Neuronal stem cell (in vitro differentiated cells): ENCODE measurements at regions not wholly inside any gene's neighbourhood (a gene's known extent, or its start where the extent isn't known, plus 50 kb on each side); places are given as distances from the start of the nearest gene placed in this dataset.
A peak's percentile ranks its signal among the peaks of the same experiment; 100 is the strongest.

Experiments
- DNase-seq: peaks from one replicate; pipeline ENCODE4 v3.0.0-alpha.2; 2013; ENCODE audit warnings: low spot score
- H2AFZ ChIP-seq: one replicate; pipeline ENCODE4 v1.6.1; 2013; ENCODE audit warnings: mild to moderate bottlenecking, low read length, inconsistent platforms
- H2AK5ac ChIP-seq: 2 replicates; pipeline ENCODE4 v1.6.1; 2013; ENCODE audit warnings: low read depth, mild to moderate bottlenecking, inconsistent platforms, low read length, moderate library complexity, mixed read lengths
- H2BK120ac ChIP-seq: 2 replicates; pipeline ENCODE4 v1.6.1; 2013; ENCODE audit warnings: low read depth, mild to moderate bottlenecking, inconsistent platforms, low read length, moderate library complexity, mixed read lengths
- H2BK12ac ChIP-seq: one replicate; pipeline ENCODE4 v1.6.1; 2013; ENCODE audit warnings: low read length, inconsistent platforms
- H2BK15ac ChIP-seq: 2 replicates; pipeline ENCODE4 v1.6.1; 2013; ENCODE audit warnings: mild to moderate bottlenecking, low read length, inconsistent platforms, mixed read lengths
- H2BK5ac ChIP-seq: one replicate; pipeline ENCODE4 v1.6.1; 2013; ENCODE audit warnings: inconsistent platforms, mild to moderate bottlenecking, low read length, moderate library complexity
- H3K14ac ChIP-seq: one replicate; pipeline ENCODE4 v1.6.1; 2013; ENCODE audit warnings: low read length, inconsistent platforms
- H3K18ac ChIP-seq: 2 replicates; pipeline ENCODE4 v1.6.1; 2013; ENCODE audit warnings: low read length, inconsistent platforms
- H3K23ac ChIP-seq: 2 replicates; pipeline ENCODE4 v1.6.1; 2013; ENCODE audit warnings: low read depth, mild to moderate bottlenecking, mixed read lengths, low read length, inconsistent platforms; ENCODE audit not compliant: poor library complexity
- H3K27ac ChIP-seq: replicated peaks from 3 replicates; pipeline ENCODE4 v1.5.1; 2013; ENCODE audit warnings: low read length, inconsistent platforms
- H3K27me3 ChIP-seq, 3 experiments: 2 replicates each; pipeline ENCODE4 v1.6.1; 2013; ENCODE audit warnings: low read length in 3 of 3, mild to moderate bottlenecking in 2 of 3, inconsistent platforms in 1 of 3, low read depth in 1 of 3, mixed read lengths in 1 of 3, moderate library complexity in 1 of 3; ENCODE audit not compliant: control insufficient read depth in 3 of 3, insufficient read depth in 3 of 3
- H3K36me3 ChIP-seq, 2 donors: replicated peaks in 1 of 2; 2 replicates each; pipeline ENCODE4 v1.6.1; 2013; ENCODE audit warnings: low read length in 2 of 2; ENCODE audit not compliant: control insufficient read depth in 2 of 2, insufficient read depth in 2 of 2
- H3K4ac ChIP-seq: 2 replicates; pipeline ENCODE4 v1.6.1; 2013; ENCODE audit warnings: inconsistent platforms, mild to moderate bottlenecking, low read length, moderate library complexity
- H3K4me1 ChIP-seq, 2 donors: 1 replicate in 1 of 2; 2 replicates in 1 of 2; pipeline ENCODE4 v1.6.1; 2013; ENCODE audit warnings: low read length in 2 of 2, low read depth in 1 of 2; ENCODE audit not compliant: control insufficient read depth in 2 of 2, insufficient read depth in 1 of 2
- H3K4me2 ChIP-seq: one replicate; pipeline ENCODE4 v1.6.1; 2013; ENCODE audit warnings: mild to moderate bottlenecking, low read length, inconsistent platforms; ENCODE audit not compliant: insufficient read depth, poor library complexity, severe bottlenecking
- H3K4me3 ChIP-seq, 2 donors: 2 replicates each; pipeline ENCODE4 v1.5.1; 2013; ENCODE audit warnings: low read length in 2 of 2, mild to moderate bottlenecking in 2 of 2, inconsistent platforms in 1 of 2, moderate library complexity in 1 of 2
- H3K79me1 ChIP-seq: one replicate; pipeline ENCODE4 v1.6.1; 2013; ENCODE audit warnings: low read depth, mild to moderate bottlenecking, inconsistent platforms, low read length, moderate library complexity
- H3K9ac ChIP-seq: one replicate; pipeline ENCODE4 v1.6.1; 2013; ENCODE audit warnings: mild to moderate bottlenecking, low read depth, low read length, inconsistent platforms; ENCODE audit not compliant: poor library complexity
- H3K9me3 ChIP-seq, 2 donors: replicated peaks in 1 of 2; 2 replicates each; pipeline versions ENCODE3 to v1.6.1; 2013; ENCODE audit warnings: low read length in 2 of 2, mild to moderate bottlenecking in 2 of 2, inconsistent platforms in 1 of 2, low read depth in 1 of 2, mixed read lengths in 1 of 2, moderate library complexity in 1 of 2; ENCODE audit not compliant: control insufficient read depth in 2 of 2, insufficient read depth in 1 of 2
- H4K8ac ChIP-seq: one replicate; pipeline ENCODE4 v1.6.1; 2013; ENCODE audit warnings: low read depth, mild to moderate bottlenecking, inconsistent platforms, low read length, moderate library complexity
- H4K91ac ChIP-seq: one replicate; pipeline ENCODE4 v1.6.1; 2013; ENCODE audit warnings: low read length, low read depth, mild to moderate bottlenecking, inconsistent platforms; ENCODE audit not compliant: poor library complexity
- WGBS, 2 donors: extraction: QIAGEN DNeasy Blood & Tissue Kit; methylation state at CpG; one replicate each; pipeline ENCODE4 v1.1.7; 2013; ENCODE audit warnings: missing lambda C conversion rate in 2 of 2, mixed read lengths in 1 of 2; ENCODE audit not compliant: insufficient read length in 2 of 2, insufficient replicate concordance in 1 of 2; ENCODE audit errors: extremely low coverage in 2 of 2; 5-methylcytosine and 5-hydroxymethylcytosine counted together

DNA sequence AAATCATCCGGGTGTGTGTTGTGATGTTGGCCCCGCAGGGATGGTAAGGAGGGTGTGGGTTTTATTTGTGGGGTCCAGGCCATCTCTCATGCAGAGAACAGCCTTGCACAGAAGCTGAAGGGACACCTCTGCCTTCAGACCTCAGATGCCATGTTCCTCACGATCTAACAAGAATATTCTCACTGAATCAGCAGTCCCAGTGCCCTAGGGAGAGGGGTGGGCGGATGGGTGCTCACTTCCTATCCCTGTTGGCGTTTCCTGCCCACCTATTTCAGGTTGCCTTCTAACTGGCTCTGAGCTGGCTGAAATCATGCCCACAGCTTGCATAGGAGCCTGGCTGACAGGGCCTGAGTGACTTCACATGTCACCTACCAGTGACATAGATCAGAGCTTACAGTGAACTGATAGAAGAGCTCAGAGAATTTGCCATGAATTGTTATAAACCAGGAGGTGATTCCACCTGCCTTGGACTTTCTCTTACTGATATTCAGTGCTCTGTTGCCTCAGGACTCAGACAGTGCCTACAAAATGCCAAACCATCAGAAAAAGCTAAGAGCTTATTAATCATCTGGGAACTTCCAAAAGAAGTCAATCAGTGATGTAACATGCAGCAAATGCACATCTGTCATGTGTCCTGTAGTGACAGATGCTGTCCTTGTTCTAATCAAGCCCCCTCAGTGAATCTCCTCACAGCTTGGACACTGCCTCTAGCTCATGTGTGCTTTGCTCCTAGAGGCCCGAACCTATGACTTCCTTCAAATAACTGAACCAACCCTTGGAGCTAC is 186.8 kb upstream of the ADRA1D start:
- Histone ChIP-seq H3K79me1 (no peaks in the 10 kb centered on the region), H2BK15ac (no peak overlapping the region), H2BK5ac (no peak overlapping the region), H3K18ac (no peak overlapping the region), H3K4me1 (peaks cover 0 to 3% of the 10 kb centered on the region in 2 donors), H3K4me2 (no peak overlapping the region), H2AK5ac (no peak overlapping the region), H3K4ac (no peak overlapping the region), H3K14ac (no peak overlapping the region), H3K27me3 (no peaks in the 10 kb centered on the region), H3K4me3 (no peak overlapping the region), H4K91ac (no peak overlapping the region), H4K8ac (no peak overlapping the region), H3K23ac (no peak overlapping the region), H2BK12ac (no peak overlapping the region), H3K27ac (no peak overlapping the region), H3K36me3 (no peaks in the 10 kb centered on the region), H2BK120ac (no peak overlapping the region), H2AFZ (peak overlapping the region; percentile 14), H3K9me3 (no peaks in the 10 kb centered on the region), H3K9ac (no peak overlapping the region)
- DNase-seq: no peak
- no CpG with 5 or more reads among the region's 6 CpGs for WGBS, 2 donors

DNA sequence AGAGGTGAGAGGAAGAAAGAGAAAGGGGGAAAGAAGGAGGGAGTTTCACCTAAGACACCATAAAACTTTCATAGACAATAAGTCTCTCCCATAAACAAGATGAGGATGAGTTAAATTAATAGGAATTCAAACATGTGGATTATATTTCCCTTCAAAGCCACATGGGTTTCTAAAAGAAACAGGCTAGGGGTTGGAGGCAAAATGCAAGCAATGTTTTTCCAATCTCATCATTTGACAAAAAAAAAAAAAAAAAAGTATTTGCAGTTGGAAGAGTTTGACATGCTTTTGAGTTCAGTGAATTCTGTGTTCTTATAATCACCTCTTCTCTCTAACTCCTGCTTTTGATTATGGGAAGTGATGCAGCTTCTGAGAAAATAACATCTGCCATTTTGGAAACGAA is 186.1 kb upstream of the ADRA1D start:
- H3K23ac ChIP-seq: no peak overlapping the region
- no peak for DNase-seq
- H2AK5ac ChIP-seq: no peak overlapping the region
- peaks cover 0 to 3% of the 10 kb centered on the region in 2 donors for H3K4me1 ChIP-seq
- no peaks in the 10 kb centered on the region for H3K9me3 ChIP-seq
- no peak overlapping the region for H2BK120ac ChIP-seq
- no peak overlapping the region for H3K14ac ChIP-seq
- no CpG with 5 or more reads among the region's 1 CpG for WGBS, 2 donors
- H3K9ac ChIP-seq: no peak overlapping the region
- no peak overlapping the region for H4K8ac ChIP-seq
- no peaks in the 10 kb centered on the region for H3K27me3 ChIP-seq
- H2BK15ac ChIP-seq: no peak overlapping the region
- peak overlapping the region; percentile 14 for H2AFZ ChIP-seq
- no peak overlapping the region for H3K18ac ChIP-seq
- no peak overlapping the region for H3K27ac ChIP-seq
- H3K79me1 ChIP-seq: no peaks in the 10 kb centered on the region
- H2BK5ac ChIP-seq: no peak overlapping the region
- no peak overlapping the region for H2BK12ac ChIP-seq
- H3K4ac ChIP-seq: no peak overlapping the region
- no peak overlapping the region for H3K4me3 ChIP-seq
- H3K4me2 ChIP-seq: no peak overlapping the region
- H4K91ac ChIP-seq: no peak overlapping the region
- no peaks in the 10 kb centered on the region for H3K36me3 ChIP-seq

DNA sequence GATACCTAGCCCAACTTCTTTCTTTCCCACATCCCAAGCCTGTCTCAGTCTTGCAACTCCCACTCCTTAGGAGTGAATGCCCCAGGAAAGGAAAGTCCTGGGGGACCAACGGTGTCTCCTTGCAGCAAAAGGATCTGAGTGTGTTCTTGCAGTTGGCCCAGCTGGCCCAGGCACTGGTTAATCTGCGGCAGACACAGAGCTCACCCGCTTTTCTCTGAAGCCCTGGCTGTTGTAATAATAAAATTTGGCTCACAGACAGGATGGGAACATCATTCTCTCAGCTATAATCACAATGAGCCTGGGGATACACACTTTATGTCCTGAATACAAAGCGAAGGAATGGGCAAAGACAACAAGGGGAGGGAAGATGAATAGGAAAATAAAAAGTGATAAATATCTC is 185.6 kb upstream of the ADRA1D start:
- Histone ChIP-seq H2BK15ac (no peak overlapping the region), H3K23ac (no peak overlapping the region), H3K14ac (no peak overlapping the region), H2AFZ (peak overlapping the region; percentile 4), H3K9me3 (no peaks in the 10 kb centered on the region), H3K36me3 (no peaks in the 10 kb centered on the region), H3K27me3 (no peaks in the 10 kb centered on the region), H3K27ac (no peak overlapping the region), H3K9ac (no peak overlapping the region), H3K4me2 (no peak overlapping the region), H3K4me1 (peaks cover 0 to 3% of the 10 kb centered on the region in 2 donors), H4K8ac (no peak overlapping the region), H3K18ac (peak overlapping the region; percentile 74), H3K79me1 (no peaks in the 10 kb centered on the region), H2BK5ac (no peak overlapping the region), H3K4me3 (no peak overlapping the region), H3K4ac (no peak overlapping the region), H2BK120ac (no peak overlapping the region), H2AK5ac (no peak overlapping the region), H2BK12ac (no peak overlapping the region), H4K91ac (no peak overlapping the region)
- no peak for DNase-seq
- no CpG with 5 or more reads among the region's 4 CpGs for WGBS, 2 donors

DNA sequence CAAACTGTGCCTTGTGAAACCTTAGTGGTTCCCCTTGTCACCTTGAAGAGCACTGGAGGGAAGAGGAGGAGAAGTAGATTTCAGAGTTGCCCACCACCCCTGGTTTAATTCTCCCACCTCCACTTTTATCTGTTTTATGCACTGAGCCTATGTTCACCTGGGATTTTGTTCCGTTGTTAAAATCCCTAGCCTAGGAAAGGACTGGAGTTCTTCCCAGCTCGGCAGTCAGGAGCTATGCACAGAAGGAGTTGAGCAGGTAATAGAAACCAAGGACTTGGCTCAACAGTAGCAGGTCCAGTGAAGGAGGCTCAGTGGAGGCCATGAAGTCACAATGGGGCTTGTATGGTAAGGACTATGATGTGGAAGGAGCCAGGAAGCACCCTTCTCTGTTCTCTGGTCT is 182.4 kb upstream of the ADRA1D start:
- Histone ChIP-seq H3K27ac (no peak overlapping the region), H3K4me2 (no peak overlapping the region), H2AK5ac (peak overlapping the region; percentile 18), H3K9me3 (peaks cover 0 to 2% of the 10 kb centered on the region in 2 donors), H3K36me3 (no peaks in the 10 kb centered on the region), H3K18ac (no peak overlapping the region), H3K79me1 (no peaks in the 10 kb centered on the region), H2BK120ac (no peak overlapping the region), H3K4me1 (peaks cover 4 to 6% of the 10 kb centered on the region in 2 donors), H3K4ac (no peak overlapping the region), H3K4me3 (no peak overlapping the region), H3K9ac (no peak overlapping the region), H3K27me3 (no peaks in the 10 kb centered on the region), H2BK5ac (no peak overlapping the region), H4K91ac (no peak overlapping the region), H3K14ac (no peak overlapping the region), H3K23ac (no peak overlapping the region), H2AFZ (no peak overlapping the region), H2BK12ac (no peak overlapping the region), H4K8ac (no peak overlapping the region), H2BK15ac (no peak overlapping the region)
- no CpG with 5 or more reads among the region's 2 CpGs for WGBS, 2 donors
- no peak for DNase-seq
